ENCODE measurements at regions not wholly inside any gene's neighbourhood (a gene's known extent, or its start where the extent isn't known, plus 50 kb on each side); places are given as distances from the start of the nearest gene placed in this dataset.
"Not testable (repeated sequence)": the region's sequence is repeated elsewhere in the genome, so short reads cannot be mapped to it uniquely, and the experiment has no call there.

DNA sequence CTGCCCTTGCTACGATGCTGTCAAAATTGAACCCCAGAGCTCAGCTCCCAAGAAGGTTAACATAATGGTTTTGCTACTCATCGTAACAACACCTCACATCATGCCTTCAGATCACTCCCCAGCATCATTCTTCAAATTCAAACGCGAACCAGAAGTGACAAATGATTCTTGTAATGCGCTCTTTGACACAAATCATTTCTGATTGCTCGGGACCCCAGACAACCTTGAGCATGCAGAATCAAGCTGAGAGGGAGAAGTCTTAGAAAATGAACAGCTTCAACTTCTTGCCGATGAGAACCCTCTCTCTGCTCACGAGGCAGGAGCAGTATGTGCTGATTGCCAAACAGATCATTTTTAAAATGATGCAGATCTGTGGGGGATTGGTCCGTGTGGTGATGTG, 241.0 kb upstream of the ASIC2 start:
- Mint-ChIP-seq H3K27ac (no peak overlapping the region), H3K27me3 (peaks cover 26% of the 10 kb centered on the region), H3K36me3 (ENCODE audit: low read depth) (no peaks in the 10 kb centered on the region), H3K4me3 (no peak overlapping the region), H3K4me1 (no peaks in the 10 kb centered on the region)
- DNase-seq (no peak), ATAC-seq (no peak)
- no peaks in the 10 kb centered on the region for H3K9me3 ChIP-seq (ENCODE audit: control insufficient read depth, low read length, poor library complexity, severe bottlenecking)

DNA sequence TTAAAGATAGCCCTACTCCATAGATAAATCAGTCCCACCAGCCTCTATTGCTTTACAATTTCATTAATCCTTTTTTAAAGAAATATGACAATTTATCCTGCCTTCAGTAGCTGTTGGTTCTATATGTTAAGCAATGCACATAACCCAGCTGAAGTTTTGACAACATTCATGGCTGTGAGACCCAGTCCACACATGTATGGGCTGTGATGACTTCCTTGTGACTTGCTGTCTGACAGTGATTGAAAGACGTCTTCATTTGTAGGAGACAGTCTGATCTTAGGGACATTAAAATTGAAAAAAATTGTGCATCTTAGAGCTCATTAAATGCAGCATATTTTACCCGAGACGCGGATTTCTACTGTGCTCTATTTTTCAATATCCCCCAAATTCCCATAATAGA, 252.0 kb upstream of the ASIC2 start:
- H3K36me3 Mint-ChIP-seq (ENCODE audit: low read depth) = no peaks in the 10 kb centered on the region
- DNase-seq (no peak), ATAC-seq (no peak)
- peaks cover 53% of the 10 kb centered on the region for H3K27me3 Mint-ChIP-seq
- no peaks in the 10 kb centered on the region for H3K4me1 Mint-ChIP-seq
- H3K9me3 ChIP-seq (ENCODE audit: control insufficient read depth, low read length, poor library complexity, severe bottlenecking) = no peaks in the 10 kb centered on the region
- no peak overlapping the region for H3K27ac Mint-ChIP-seq
- no peak overlapping the region for H3K4me3 Mint-ChIP-seq

DNA sequence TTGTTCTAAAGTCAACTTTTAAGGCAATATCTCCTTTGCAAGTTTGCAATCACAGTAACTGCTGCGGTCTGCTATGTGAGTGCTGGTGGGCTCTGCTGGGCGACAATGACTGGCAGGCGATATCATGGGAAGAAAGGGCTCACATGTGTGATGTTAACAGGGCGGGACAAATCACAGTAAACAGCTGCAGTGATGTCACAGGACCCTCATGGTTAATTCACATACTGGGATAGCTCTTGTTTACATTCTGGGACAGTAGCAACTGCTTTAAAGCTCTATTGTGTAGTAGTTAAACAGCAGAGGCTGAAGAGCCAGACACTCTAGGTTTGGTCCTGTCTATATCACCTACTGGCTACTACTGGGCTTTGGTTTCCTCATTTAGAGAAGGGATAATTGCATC, 257.2 kb upstream of the ASIC2 start:
- no peak for DNase-seq
- H3K9me3 ChIP-seq (ENCODE audit: control insufficient read depth, low read length, poor library complexity, severe bottlenecking) = no peaks in the 10 kb centered on the region
- ATAC-seq = no peak
- H3K36me3 Mint-ChIP-seq (ENCODE audit: low read depth) = no peaks in the 10 kb centered on the region
- H3K27ac Mint-ChIP-seq = no peak overlapping the region
- no peaks in the 10 kb centered on the region for H3K4me1 Mint-ChIP-seq
- H3K27me3 Mint-ChIP-seq = peaks cover 60% of the 10 kb centered on the region
- H3K4me3 Mint-ChIP-seq = no peak overlapping the region

GRCh38 chr17:33551075-33551474, 258.0 kb upstream of the ASIC2 start:
- Mint-ChIP-seq H3K27me3 (peaks cover 53% of the 10 kb centered on the region), H3K27ac (no peak overlapping the region), H3K4me3 (no peak overlapping the region), H3K4me1 (no peaks in the 10 kb centered on the region), H3K36me3 (ENCODE audit: low read depth) (no peaks in the 10 kb centered on the region)
- no peak for ATAC-seq
- no peak for DNase-seq
- no peaks in the 10 kb centered on the region for H3K9me3 ChIP-seq (ENCODE audit: control insufficient read depth, low read length, poor library complexity, severe bottlenecking)

DNA sequence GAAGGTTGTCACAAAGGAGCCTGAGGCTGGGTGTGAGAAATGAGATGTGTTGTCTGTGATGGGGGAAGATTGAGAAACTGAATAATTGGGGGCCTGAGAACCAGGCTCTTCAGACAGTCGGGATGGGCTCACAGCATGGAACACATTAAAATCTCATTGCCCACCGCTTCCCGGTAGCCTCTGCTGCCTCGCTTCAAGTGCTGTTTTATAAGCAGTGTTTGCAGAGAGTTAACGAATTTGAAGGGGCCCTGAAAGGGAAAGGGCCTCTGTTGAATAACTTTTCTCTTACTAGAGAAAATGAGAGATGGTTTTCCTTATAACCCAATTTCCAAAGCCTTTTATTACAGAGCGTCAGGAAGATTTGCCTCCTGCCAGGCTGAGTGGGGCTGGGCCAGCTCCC, 258.8 kb upstream of the ASIC2 start:
- H3K27me3 Mint-ChIP-seq = peaks cover 48% of the 10 kb centered on the region
- DNase-seq = no peak
- no peaks in the 10 kb centered on the region for H3K4me1 Mint-ChIP-seq
- H3K9me3 ChIP-seq (ENCODE audit: control insufficient read depth, low read length, poor library complexity, severe bottlenecking) = no peaks in the 10 kb centered on the region
- H3K27ac Mint-ChIP-seq = no peak overlapping the region
- H3K4me3 Mint-ChIP-seq = no peak overlapping the region
- no peak for ATAC-seq
- H3K36me3 Mint-ChIP-seq (ENCODE audit: low read depth) = no peaks in the 10 kb centered on the region

DNA sequence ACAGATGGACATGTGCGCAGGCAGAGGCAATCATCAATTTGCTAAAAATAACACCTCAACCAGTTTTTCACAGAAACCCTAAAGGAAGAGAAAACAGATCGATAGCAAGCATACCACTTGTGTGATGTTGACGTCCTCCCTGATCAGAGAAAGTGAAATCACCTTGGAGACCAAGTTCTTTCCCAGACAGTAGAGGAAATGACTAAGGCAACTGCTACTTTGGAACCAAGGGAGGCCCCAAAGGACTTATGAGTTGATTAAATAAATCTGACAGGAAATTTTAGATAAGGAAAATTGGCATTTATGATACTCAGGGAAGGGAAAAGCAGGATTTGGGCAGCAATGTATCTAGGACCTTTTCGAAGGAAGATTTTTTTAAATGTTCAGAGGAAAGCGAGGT, 267.1 kb upstream of the ASIC2 start:
- peaks cover 3% of the 10 kb centered on the region for H3K9me3 ChIP-seq (ENCODE audit: control insufficient read depth, low read length, poor library complexity, severe bottlenecking)
- Mint-ChIP-seq H3K4me1 (no peaks in the 10 kb centered on the region), H3K36me3 (ENCODE audit: low read depth) (peaks cover 4% of the 10 kb centered on the region), H3K4me3 (no peak overlapping the region), H3K27ac (no peak overlapping the region), H3K27me3 (no peaks in the 10 kb centered on the region)
- ATAC-seq (no peak), DNase-seq (no peak)

DNA sequence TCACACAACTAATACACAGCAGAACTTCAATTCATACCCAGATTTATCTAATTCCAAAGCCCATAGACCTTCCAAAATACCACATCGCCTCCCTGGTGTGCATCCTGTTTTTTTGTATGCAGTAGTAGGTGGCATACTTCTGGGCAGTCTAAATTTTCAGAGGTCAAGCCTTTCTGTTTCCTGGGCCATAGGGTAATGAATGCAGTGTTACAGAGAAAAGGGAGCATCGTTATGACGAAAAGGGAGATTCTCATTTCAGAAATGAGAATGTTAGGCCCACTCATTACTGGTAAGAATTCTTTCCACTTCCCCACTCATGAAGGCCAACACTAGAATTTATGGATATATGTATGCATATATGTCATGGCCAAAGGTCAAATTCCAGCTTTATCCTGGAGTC, 267.8 kb upstream of the ASIC2 start:
- H3K27me3 Mint-ChIP-seq = no peaks in the 10 kb centered on the region
- no peak overlapping the region for H3K27ac Mint-ChIP-seq
- no peaks in the 10 kb centered on the region for H3K4me1 Mint-ChIP-seq
- no peak for DNase-seq
- H3K9me3 ChIP-seq (ENCODE audit: control insufficient read depth, low read length, poor library complexity, severe bottlenecking) = peaks cover 3% of the 10 kb centered on the region
- H3K36me3 Mint-ChIP-seq (ENCODE audit: low read depth) = peaks cover 4% of the 10 kb centered on the region
- H3K4me3 Mint-ChIP-seq = no peak overlapping the region
- ATAC-seq = no peak

GRCh38 chr17:33561569-33562334, 268.7 kb upstream of the ASIC2 start:
- Mint-ChIP-seq H3K27ac (no peak overlapping the region), H3K27me3 (no peaks in the 10 kb centered on the region), H3K4me1 (no peaks in the 10 kb centered on the region), H3K36me3 (ENCODE audit: low read depth) (peaks cover 4% of the 10 kb centered on the region), H3K4me3 (no peak overlapping the region)
- ATAC-seq (no peak), DNase-seq (no peak)
- H3K9me3 ChIP-seq (ENCODE audit: control insufficient read depth, low read length, poor library complexity, severe bottlenecking) = peaks cover 3% of the 10 kb centered on the region

DNA sequence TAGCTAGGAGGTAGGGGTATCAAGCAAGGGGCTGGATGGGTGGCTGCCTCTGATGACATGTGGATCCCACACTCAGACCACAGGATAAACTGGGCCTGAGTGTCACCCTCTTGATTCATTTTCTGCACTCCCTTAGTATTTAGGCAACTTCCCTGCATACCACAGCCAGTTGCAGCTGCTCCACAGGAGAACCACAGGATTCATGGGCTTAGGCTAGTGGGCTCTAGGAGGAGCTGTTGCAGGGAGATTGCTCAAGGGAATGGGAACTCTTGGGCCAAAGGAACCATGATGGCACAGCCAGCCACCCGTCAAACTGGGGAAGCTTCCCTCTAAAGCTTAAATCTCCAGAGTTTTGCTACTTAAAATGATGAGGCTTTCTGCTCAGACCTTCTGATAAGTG, 269.7 kb upstream of the ASIC2 start:
- no peak for ATAC-seq
- Mint-ChIP-seq H3K4me1 (no peaks in the 10 kb centered on the region), H3K27ac (no peak overlapping the region), H3K36me3 (ENCODE audit: low read depth) (peaks cover 2% of the 10 kb centered on the region), H3K4me3 (no peak overlapping the region), H3K27me3 (no peaks in the 10 kb centered on the region)
- H3K9me3 ChIP-seq (ENCODE audit: control insufficient read depth, low read length, poor library complexity, severe bottlenecking) = peaks cover 3% of the 10 kb centered on the region
- DNase-seq = no peak

DNA sequence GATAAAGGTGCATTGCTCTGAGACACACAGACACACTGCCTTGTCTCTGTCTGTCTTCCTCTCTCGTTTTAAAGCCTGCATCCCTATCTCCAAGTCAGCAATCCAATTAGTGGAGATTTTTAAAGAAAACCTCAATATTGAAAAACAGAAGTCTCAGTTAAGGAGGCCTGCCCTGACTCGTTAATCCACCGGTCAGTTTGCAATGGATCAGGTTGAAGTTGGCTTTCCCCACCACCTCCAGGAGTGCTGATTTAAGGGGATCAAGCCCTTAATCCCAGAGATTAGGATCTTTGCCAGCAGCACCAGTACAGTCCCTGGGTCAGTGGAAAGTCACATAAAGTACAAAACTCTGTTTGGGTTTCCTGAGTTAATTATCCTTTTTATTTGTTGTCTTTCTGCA, 271.1 kb upstream of the ASIC2 start:
- H3K9me3 ChIP-seq (ENCODE audit: control insufficient read depth, low read length, poor library complexity, severe bottlenecking) = peaks cover 3% of the 10 kb centered on the region
- DNase-seq (no peak), ATAC-seq (no peak)
- H3K27me3 Mint-ChIP-seq = no peaks in the 10 kb centered on the region
- H3K4me3 Mint-ChIP-seq = no peak overlapping the region
- no peak overlapping the region for H3K27ac Mint-ChIP-seq
- peaks cover under 1% of the 10 kb centered on the region for H3K36me3 Mint-ChIP-seq (ENCODE audit: low read depth)
- no peaks in the 10 kb centered on the region for H3K4me1 Mint-ChIP-seq

GRCh38 chr17:33567223-33567622, 274.1 kb upstream of the ASIC2 start:
- no peaks in the 10 kb centered on the region for H3K4me1 Mint-ChIP-seq
- no peak overlapping the region for H3K4me3 Mint-ChIP-seq
- ATAC-seq (no peak), DNase-seq (no peak)
- no peaks in the 10 kb centered on the region for H3K36me3 Mint-ChIP-seq (ENCODE audit: low read depth)
- H3K9me3 ChIP-seq (ENCODE audit: control insufficient read depth, low read length, poor library complexity, severe bottlenecking) = no peaks in the 10 kb centered on the region
- H3K27ac Mint-ChIP-seq = no peak overlapping the region
- H3K27me3 Mint-ChIP-seq = peaks cover 6% of the 10 kb centered on the region

DNA sequence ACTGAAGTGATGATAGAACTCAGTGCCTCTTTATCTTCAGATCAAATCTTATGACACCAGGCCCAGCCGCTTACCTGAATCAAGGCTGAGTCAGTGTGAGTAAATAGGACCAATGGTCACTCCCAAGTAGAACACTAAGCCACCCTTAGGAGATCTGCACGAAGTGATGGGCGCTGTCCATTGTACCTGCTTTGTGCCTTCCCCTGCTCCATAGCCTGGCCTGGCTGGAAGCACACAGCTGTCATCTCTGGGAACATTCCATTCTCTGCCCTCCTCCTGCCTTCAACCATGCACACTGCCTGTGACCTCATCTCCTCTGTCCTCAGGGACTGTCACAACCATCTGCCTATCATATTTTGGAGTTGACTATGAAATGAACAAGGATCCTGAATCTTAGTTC, 279.5 kb upstream of the ASIC2 start:
- Mint-ChIP-seq H3K36me3 (ENCODE audit: low read depth) (no peaks in the 10 kb centered on the region), H3K4me1 (no peaks in the 10 kb centered on the region), H3K27ac (no peak overlapping the region), H3K27me3 (peaks cover 36% of the 10 kb centered on the region), H3K4me3 (no peak overlapping the region)
- no peaks in the 10 kb centered on the region for H3K9me3 ChIP-seq (ENCODE audit: control insufficient read depth, low read length, poor library complexity, severe bottlenecking)
- no peak for DNase-seq
- ATAC-seq = no peak

GRCh38 chr17:33574942-33575445, 281.9 kb upstream of the ASIC2 start:
- Mint-ChIP-seq H3K4me3 (no peak overlapping the region), H3K27ac (no peak overlapping the region), H3K4me1 (no peaks in the 10 kb centered on the region), H3K36me3 (ENCODE audit: low read depth) (no peaks in the 10 kb centered on the region), H3K27me3 (peaks cover 50% of the 10 kb centered on the region)
- ATAC-seq = no peak
- no peak for DNase-seq
- no peaks in the 10 kb centered on the region for H3K9me3 ChIP-seq (ENCODE audit: control insufficient read depth, low read length, poor library complexity, severe bottlenecking)

- H3K9me3 ChIP-seq (ENCODE audit: control insufficient read depth, low read length, poor library complexity, severe bottlenecking); H3K36me3 Mint-ChIP-seq (ENCODE audit: low read depth); DNase-seq; H3K4me3 Mint-ChIP-seq; H3K4me1 Mint-ChIP-seq; ATAC-seq; H3K27ac Mint-ChIP-seq: not testable (repeated sequence)
- peaks cover 48% of the 10 kb centered on the region for H3K27me3 Mint-ChIP-seq
Measured at GRCh38 chr17:33579740-33580139, 286.6 kb upstream of the ASIC2 start.
